C4-2B (cell line): ENCODE measurements at regions not wholly inside any gene's neighbourhood (a gene's known extent, or its start where the extent isn't known, plus 50 kb on each side); places are given as distances from the start of the nearest gene placed in this dataset.

Source experiments
- CTCF ChIP-seq: fragments of 450-650 bp; conservative IDR thresholded peaks from 2 replicates; pipeline ENCODE4 v1.5.1; 2017; ENCODE audit warnings: mild to moderate bottlenecking
- ZFX ChIP-seq: fragments of 450-650 bp; IDR thresholded peaks from 2 replicates; pipeline ENCODE4 v1.6.1; 2017

GRCh38 chr11:96714689-96715088, 324.9 kb downstream of the JRKL start:
- no peak for TF ChIP-seq CTCF
- no peak for TF ChIP-seq ZFX
